GM23248 (cell line): ENCODE measurements at regions not wholly inside any gene's neighbourhood (a gene's known extent, or its start where the extent isn't known, plus 50 kb on each side); places are given as distances from the start of the nearest gene placed in this dataset.

ENCODE experiments used
- DNase-seq: peaks from one replicate; pipeline ENCODE4 v3.0.0-alpha.2; 2015
- H2AFZ ChIP-seq: fragments of 200-600 bp; sonication (generic); 2 replicates; pipeline ENCODE4 v1.6.1; 2016; ENCODE audit warnings: antibody characterized with exemption
- H3F3A ChIP-seq: fragments of 200-600 bp; sonication (generic); 2 replicates; pipeline ENCODE4 v1.6.1; 2016; ENCODE audit warnings: mild to moderate bottlenecking, antibody characterized with exemption, mixed run types; ENCODE audit not compliant: insufficient read depth
- H3K27ac ChIP-seq: fragments of 200-600 bp; sonication (generic); 2 replicates; pipeline ENCODE4 v1.5.1; 2016; ENCODE audit warnings: mild to moderate bottlenecking
- H3K27me3 ChIP-seq: fragments of 200-600 bp; sonication (generic); replicated peaks from 2 replicates; pipeline ENCODE4 v1.6.1; 2016; ENCODE audit warnings: mild to moderate bottlenecking; ENCODE audit not compliant: insufficient read depth
- H3K36me3 ChIP-seq: fragments of 200-600 bp; sonication (generic); 2 replicates; pipeline ENCODE4 v1.6.1; 2016; ENCODE audit warnings: low read depth, mild to moderate bottlenecking
- H3K4me1 ChIP-seq: fragments of 200-600 bp; sonication (generic); 2 replicates; pipeline ENCODE4 v1.6.1; 2016; ENCODE audit warnings: mild to moderate bottlenecking; ENCODE audit not compliant: insufficient read depth
- H3K4me2 ChIP-seq: fragments of 200-600 bp; sonication (generic); one replicate; pipeline ENCODE4 v1.6.1; 2016; ENCODE audit warnings: mild to moderate bottlenecking; ENCODE audit not compliant: unreplicated experiment
- H3K4me3 ChIP-seq: fragments of 200-600 bp; sonication (generic); 2 replicates; pipeline ENCODE4 v1.5.1; 2016; ENCODE audit warnings: mild to moderate bottlenecking
- H3K79me2 ChIP-seq: fragments of 200-600 bp; sonication (generic); 2 replicates; pipeline ENCODE4 v1.6.1; 2016; ENCODE audit warnings: mild to moderate bottlenecking; ENCODE audit not compliant: insufficient read depth
- H3K9ac ChIP-seq: fragments of 200-600 bp; sonication (generic); 2 replicates; pipeline ENCODE4 v1.6.1; 2016; ENCODE audit warnings: mild to moderate bottlenecking
- H3K9me2 ChIP-seq: fragments of 200-600 bp; sonication (generic); 2 replicates; pipeline ENCODE4 v1.6.1; 2016; ENCODE audit warnings: mixed run types, mild to moderate bottlenecking, moderate library complexity; ENCODE audit not compliant: insufficient read depth
- H3K9me3 ChIP-seq: fragments of 200-600 bp; sonication (generic); one replicate; pipeline ENCODE4 v1.6.1; 2017; ENCODE audit warnings: low read depth
- H4K20me1 ChIP-seq: fragments of 200-600 bp; sonication (generic); 2 replicates; pipeline ENCODE4 v1.6.0; 2016; ENCODE audit not compliant: insufficient read depth
- EZH2 ChIP-seq: fragments of 200-600 bp; sonication (generic); IDR thresholded peaks from 2 replicates; pipeline ENCODE4 v1.6.1; 2018; ENCODE audit warnings: antibody characterized with exemption, mild to moderate bottlenecking; ENCODE audit not compliant: insufficient read depth, poor library complexity, severe bottlenecking
- EZH2phosphoT487 ChIP-seq: fragments of 200-600 bp; sonication (generic); IDR thresholded peaks from 2 replicates; pipeline ENCODE4 v1.6.1; 2018; ENCODE audit warnings: antibody characterized with exemption, moderate library complexity, mild to moderate bottlenecking, low read depth; ENCODE audit not compliant: insufficient read depth
- WGBS, 2 experiments: methylation state at CpG; one replicate each; pipeline ENCODE4 v1.1.6; 2015 to 2017; ENCODE audit warnings: low lambda C conversion rate in 2 of 2, low coverage in 1 of 2; ENCODE audit errors: missing lambda C conversion rate in 2 of 2; 5-methylcytosine and 5-hydroxymethylcytosine counted together
- in situ Hi-C: fragments of 300-500 bp; cut with MboI; formaldehyde crosslinking; loops from 2 replicates; pipeline ENCODE4 v1.15.0; 2020

DNA sequence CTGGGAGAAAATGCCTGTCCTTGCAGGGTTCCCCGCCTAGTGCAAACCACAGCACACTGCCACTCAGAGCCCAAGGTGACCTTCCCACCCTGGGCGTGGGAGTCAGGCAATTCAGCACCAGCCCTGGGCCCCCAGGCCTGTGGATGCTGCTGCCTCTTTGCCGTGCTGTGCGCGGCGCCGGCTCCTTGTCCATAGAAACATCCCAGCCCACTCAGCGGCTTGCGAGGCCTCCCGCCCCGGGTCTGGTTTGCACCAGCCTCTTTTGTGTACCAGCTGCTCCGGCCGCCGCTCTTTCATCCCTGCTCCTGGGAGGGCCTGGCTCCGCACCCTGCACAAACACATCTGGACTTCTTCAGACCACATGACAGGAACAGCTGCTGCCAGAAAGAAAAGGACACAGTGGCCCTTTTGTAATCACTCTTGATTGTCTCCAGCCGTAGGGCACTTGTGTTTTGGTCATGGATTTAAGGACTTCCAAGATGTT, 75.4 kb upstream of the SDK2 start:
- no peak overlapping the region for H3K4me3 ChIP-seq
- H3K79me2 ChIP-seq = no peaks in the 10 kb centered on the region
- no peak overlapping the region for H3K27ac ChIP-seq
- DNase-seq = no peak
- TF ChIP-seq EZH2 (no peak), EZH2phosphoT487 (no peak)
- H3K9me2 ChIP-seq = no peaks in the 10 kb centered on the region
- H2AFZ ChIP-seq = no peak overlapping the region
- H4K20me1 ChIP-seq = no peaks in the 10 kb centered on the region
- H3K4me2 ChIP-seq = no peak overlapping the region
- no peaks in the 10 kb centered on the region for H3K4me1 ChIP-seq
- H3K36me3 ChIP-seq = no peaks in the 10 kb centered on the region
- no peak overlapping the region for H3K9ac ChIP-seq
- H3K9me3 ChIP-seq = no peaks in the 10 kb centered on the region
- H3K27me3 ChIP-seq = no peaks in the 10 kb centered on the region
- no peaks in the 10 kb centered on the region for H3F3A ChIP-seq
- WGBS, 2 experiments = 5 to 8% methylated on average over 16 of the region's 16 CpGs
- in situ Hi-C loops = no loop called here

DNA sequence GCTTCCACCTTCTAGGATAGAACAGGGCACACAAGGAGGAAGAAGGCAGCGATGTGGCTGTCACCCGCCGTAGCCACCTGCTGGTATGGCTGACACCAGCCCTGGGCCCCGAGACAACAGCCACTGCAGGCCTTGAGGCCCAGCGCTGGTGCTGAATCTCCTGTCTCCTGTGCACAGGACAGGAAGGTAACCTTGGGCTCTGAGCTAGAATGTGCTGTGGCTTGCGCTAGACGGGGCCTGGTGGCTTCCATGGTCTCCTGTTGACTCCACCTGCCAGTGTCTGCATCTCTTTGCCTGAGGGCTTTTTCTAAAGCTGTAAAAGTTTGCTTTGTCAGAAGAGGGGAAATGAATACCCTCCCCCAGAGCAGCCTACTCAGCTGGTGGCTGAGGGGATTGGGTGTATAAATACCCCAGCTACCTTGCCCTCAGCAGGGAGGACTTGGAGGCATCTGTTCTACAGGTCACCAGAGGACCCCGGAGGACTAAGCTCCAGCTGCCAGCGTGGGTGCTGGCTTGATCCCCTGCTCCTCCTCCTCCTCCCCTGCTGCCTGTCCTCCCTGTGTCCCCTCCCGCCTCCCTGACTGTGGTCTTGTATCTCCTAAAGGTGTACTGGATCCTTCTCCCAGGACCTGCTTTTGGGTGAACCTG, 76.1 kb upstream of the SDK2 start:
- in situ Hi-C loops = no loop called here
- H3K36me3 ChIP-seq = no peaks in the 10 kb centered on the region
- H3K4me2 ChIP-seq = no peak overlapping the region
- no peak for DNase-seq
- no peak for TF ChIP-seq EZH2phosphoT487
- TF ChIP-seq EZH2 = no peak
- no peak overlapping the region for H3K4me3 ChIP-seq
- no peak overlapping the region for H3K9ac ChIP-seq
- 61 to 67% methylated on average over 10 of the region's 10 CpGs for WGBS, 2 experiments
- H3K4me1 ChIP-seq = no peaks in the 10 kb centered on the region
- no peaks in the 10 kb centered on the region for H3K9me3 ChIP-seq
- H3K27ac ChIP-seq = no peak overlapping the region
- H3K27me3 ChIP-seq = 0 out of 2 replicates have a peak, but pooled peaks cover 3% of the 10 kb centered on the region
- H4K20me1 ChIP-seq = no peaks in the 10 kb centered on the region
- H3K79me2 ChIP-seq = no peaks in the 10 kb centered on the region
- no peaks in the 10 kb centered on the region for H3F3A ChIP-seq
- no peak overlapping the region for H2AFZ ChIP-seq
- H3K9me2 ChIP-seq = no peaks in the 10 kb centered on the region

DNA sequence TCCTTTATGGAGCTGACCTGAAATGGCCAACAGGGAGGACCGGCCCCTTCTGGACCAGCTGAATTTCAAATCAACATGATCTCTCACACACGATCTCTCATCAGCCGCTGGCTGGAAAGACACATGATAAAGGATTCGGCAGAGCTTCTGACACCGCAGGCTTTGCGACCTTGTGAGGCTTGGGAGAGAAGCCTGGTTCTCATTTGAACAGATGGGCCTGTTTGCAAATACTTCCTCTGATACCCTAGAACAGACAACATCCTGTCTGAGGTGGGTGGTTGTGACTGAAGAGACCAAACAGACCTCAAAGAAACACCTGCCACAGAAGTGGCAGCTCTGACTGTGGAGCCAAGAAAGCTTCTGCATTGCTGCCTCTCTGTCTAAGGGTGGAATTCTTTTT, 77.9 kb upstream of the SDK2 start:
- Histone ChIP-seq H3K4me3 (no peak overlapping the region), H2AFZ (no peak overlapping the region), H3K27me3 (0 out of 2 replicates have a peak, but pooled peaks cover 4% of the 10 kb centered on the region), H4K20me1 (no peaks in the 10 kb centered on the region), H3K4me1 (no peaks in the 10 kb centered on the region), H3K9me2 (no peaks in the 10 kb centered on the region), H3K36me3 (no peaks in the 10 kb centered on the region), H3K9me3 (no peaks in the 10 kb centered on the region), H3K9ac (no peak overlapping the region), H3K4me2 (no peak overlapping the region), H3F3A (no peaks in the 10 kb centered on the region), H3K79me2 (no peaks in the 10 kb centered on the region), H3K27ac (no peak overlapping the region)
- in situ Hi-C loops = no loop called here
- WGBS, 2 experiments = 62% methylated on average over 6 of the region's 6 CpGs
- TF ChIP-seq EZH2phosphoT487 (no peak), EZH2 (no peak)
- DNase-seq = no peak

DNA sequence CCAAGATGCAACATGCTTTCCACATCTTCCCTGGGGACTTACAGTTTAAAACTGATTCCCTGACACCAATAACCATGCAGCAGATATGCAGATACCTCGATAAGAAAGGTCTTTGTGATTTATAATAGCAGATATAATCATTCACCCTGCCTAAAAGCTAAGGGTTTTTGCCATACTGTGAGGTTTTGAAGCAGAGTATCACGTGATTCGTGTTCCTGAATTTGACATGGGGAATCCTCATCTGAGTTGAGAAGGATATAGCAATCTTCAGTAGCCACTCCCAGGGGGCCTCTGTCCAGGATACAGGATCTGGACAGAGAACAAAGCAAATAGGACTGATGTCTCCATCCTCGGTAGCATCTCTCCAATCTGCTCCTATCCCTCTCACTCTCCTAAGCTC, 79.1 kb upstream of the SDK2 start:
- in situ Hi-C loops = no loop called here
- WGBS, 2 experiments = 20 to 37% methylated on average over 4 of the region's 4 CpGs
- H3K9me3 ChIP-seq = no peaks in the 10 kb centered on the region

More for the DNA sequence above, 79.1 kb upstream of the SDK2 start:
- no peaks in the 10 kb centered on the region for H3F3A ChIP-seq
- no peak overlapping the region for H3K4me3 ChIP-seq
- H2AFZ ChIP-seq = no peak overlapping the region
- H3K36me3 ChIP-seq = no peaks in the 10 kb centered on the region
- H3K4me2 ChIP-seq = no peak overlapping the region
- TF ChIP-seq EZH2phosphoT487 (no peak), EZH2 (no peak)
- no peaks in the 10 kb centered on the region for H3K9me2 ChIP-seq
- H4K20me1 ChIP-seq = no peaks in the 10 kb centered on the region
- no peaks in the 10 kb centered on the region for H3K4me1 ChIP-seq
- DNase-seq = no peak
- no peak overlapping the region for H3K27ac ChIP-seq
- 0 out of 2 replicates have a peak, but pooled peaks cover 4% of the 10 kb centered on the region for H3K27me3 ChIP-seq
- no peaks in the 10 kb centered on the region for H3K79me2 ChIP-seq
- H3K9ac ChIP-seq = no peak overlapping the region
